Right atrium auricular region (tissue), 2 donors: ENCODE measurements at regions not wholly inside any gene's neighbourhood (a gene's known extent, or its start where the extent isn't known, plus 50 kb on each side); places are given as distances from the start of the nearest gene placed in this dataset.

Experiments
- DNase-seq: peaks from one replicate; pipeline ENCODE4 v3.0.0-alpha.2; 2019; ENCODE audit warnings: low spot score
- H3K27ac ChIP-seq, 2 donors: fragments of 200-600 bp; sonication (generic); 1 replicate in 1 of 2; 2 replicates in 1 of 2; pipeline ENCODE4 v1.5.1; 2016 to 2019
- H3K27me3 ChIP-seq, 2 donors: fragments of 200-600 bp; sonication (generic); one replicate each; pipeline versions ENCODE4 v1.5.1 to v1.6.0; 2017 to 2019
- H3K36me3 ChIP-seq: fragments of 200-600 bp; sonication (generic); one replicate; pipeline ENCODE4 v1.5.1; 2016
- H3K4me1 ChIP-seq, 2 donors: fragments of 200-600 bp; sonication (generic); one replicate each; pipeline versions ENCODE4 v1.5.1 to v1.6.0; 2017 to 2019
- H3K4me3 ChIP-seq, 2 donors: fragments of 200-600 bp; sonication (generic); 1 replicate in 1 of 2; 2 replicates in 1 of 2; pipeline ENCODE4 v1.5.1; 2017 to 2019; ENCODE audit warnings: mild to moderate bottlenecking in 1 of 2, moderate library complexity in 1 of 2
- H3K9me3 ChIP-seq, 2 donors: fragments of 200-600 bp; sonication (generic); one replicate each; pipeline ENCODE4 v1.5.1; 2019
- TF ChIP-seq, protein P1 (sequence below), 2 donors: fragments of 200-600 bp; sonication (generic); IDR thresholded peaks; one replicate each; pipeline ENCODE4 v1.5.1; 2019; ENCODE audit warnings: antibody characterized with exemption in 2 of 2

DNA sequence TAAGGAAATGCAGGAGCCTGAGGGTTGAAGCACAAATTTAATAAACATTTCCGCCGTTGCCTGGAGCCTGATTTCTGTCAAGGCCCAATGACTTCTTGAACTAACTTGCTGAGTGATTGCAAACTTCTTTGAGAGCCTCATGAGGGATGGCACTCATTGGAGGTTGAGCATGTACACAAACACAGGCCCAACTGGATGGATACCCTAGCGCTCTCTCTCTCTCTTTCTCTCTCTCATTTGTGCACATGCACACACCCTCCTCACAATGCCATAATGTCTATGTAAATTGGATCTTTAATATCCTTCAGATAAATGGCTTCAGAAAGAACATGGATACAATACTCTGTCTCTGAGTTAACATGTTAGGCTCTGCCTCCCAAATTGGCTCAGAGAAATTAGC is 597.7 kb upstream of the CADM1 start:
- no peaks in the 10 kb centered on the region for H3K27me3 ChIP-seq
- no peak overlapping the region for H3K4me3 ChIP-seq
- H3K9me3 ChIP-seq, result no peaks in the 10 kb centered on the region
- TF ChIP-seq, protein P1, sequence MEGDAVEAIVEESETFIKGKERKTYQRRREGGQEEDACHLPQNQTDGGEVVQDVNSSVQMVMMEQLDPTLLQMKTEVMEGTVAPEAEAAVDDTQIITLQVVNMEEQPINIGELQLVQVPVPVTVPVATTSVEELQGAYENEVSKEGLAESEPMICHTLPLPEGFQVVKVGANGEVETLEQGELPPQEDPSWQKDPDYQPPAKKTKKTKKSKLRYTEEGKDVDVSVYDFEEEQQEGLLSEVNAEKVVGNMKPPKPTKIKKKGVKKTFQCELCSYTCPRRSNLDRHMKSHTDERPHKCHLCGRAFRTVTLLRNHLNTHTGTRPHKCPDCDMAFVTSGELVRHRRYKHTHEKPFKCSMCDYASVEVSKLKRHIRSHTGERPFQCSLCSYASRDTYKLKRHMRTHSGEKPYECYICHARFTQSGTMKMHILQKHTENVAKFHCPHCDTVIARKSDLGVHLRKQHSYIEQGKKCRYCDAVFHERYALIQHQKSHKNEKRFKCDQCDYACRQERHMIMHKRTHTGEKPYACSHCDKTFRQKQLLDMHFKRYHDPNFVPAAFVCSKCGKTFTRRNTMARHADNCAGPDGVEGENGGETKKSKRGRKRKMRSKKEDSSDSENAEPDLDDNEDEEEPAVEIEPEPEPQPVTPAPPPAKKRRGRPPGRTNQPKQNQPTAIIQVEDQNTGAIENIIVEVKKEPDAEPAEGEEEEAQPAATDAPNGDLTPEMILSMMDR (IDR thresholded peaks at IDR 0.05), result no peak
- H3K27ac ChIP-seq, result no peak overlapping the region
- no peak for DNase-seq
- H3K36me3 ChIP-seq, result no peaks in the 10 kb centered on the region
- H3K4me1 ChIP-seq, result no peaks in the 10 kb centered on the region

DNA sequence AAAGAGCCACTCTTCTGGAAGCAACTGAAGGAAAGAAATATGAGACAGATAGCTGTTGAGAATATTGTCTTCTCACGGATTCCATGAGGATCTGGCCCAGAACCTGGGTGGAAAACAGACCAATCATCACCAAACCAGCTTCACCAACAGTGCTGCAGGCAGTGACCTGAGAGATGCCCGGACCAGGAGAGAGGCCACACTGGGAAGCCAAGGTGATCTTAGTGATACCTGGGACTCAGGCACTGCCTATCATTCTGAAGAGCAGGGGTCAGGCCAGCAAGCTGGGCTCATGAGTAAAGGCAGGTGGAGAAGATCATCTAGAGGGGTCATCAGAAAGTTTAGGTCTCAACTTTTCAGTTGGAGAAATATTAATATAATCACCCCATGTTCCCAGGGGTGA is 595.8 kb upstream of the CADM1 start:
- DNase-seq, result no peak
- H3K4me1 ChIP-seq, result no peaks in the 10 kb centered on the region
- no peaks in the 10 kb centered on the region for H3K36me3 ChIP-seq
- no peak overlapping the region for H3K27ac ChIP-seq
- H3K27me3 ChIP-seq, result no peaks in the 10 kb centered on the region
- TF ChIP-seq, protein P1 (IDR thresholded peaks at IDR 0.05), result no peak
- no peak overlapping the region for H3K4me3 ChIP-seq
- H3K9me3 ChIP-seq, result no peaks in the 10 kb centered on the region

DNA sequence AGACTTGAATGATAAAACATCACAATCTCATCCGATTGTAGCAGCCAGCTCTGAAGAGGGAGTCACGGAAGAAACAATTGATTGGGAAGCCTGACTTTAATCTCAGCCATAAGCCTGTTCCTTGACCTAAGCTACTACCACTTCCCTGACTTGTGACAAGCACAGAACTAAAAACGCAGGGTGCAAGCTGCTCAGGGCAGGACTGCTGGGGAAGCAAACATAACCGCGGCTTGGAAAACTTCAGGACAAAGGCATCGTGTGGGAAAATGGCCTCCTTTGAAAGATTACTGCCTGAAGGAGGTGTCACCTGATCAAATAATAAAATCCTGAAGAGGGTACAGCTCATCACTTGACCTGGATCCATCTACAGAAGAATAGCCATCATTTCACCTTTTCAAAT is 595.3 kb upstream of the CADM1 start:
- no peak overlapping the region for H3K4me3 ChIP-seq
- no peaks in the 10 kb centered on the region for H3K9me3 ChIP-seq
- TF ChIP-seq, protein P1 (IDR thresholded peaks at IDR 0.05), result no peak
- DNase-seq, result no peak
- H3K27ac ChIP-seq, result no peak overlapping the region
- no peaks in the 10 kb centered on the region for H3K36me3 ChIP-seq
- H3K4me1 ChIP-seq, result no peaks in the 10 kb centered on the region
- no peaks in the 10 kb centered on the region for H3K27me3 ChIP-seq

DNA sequence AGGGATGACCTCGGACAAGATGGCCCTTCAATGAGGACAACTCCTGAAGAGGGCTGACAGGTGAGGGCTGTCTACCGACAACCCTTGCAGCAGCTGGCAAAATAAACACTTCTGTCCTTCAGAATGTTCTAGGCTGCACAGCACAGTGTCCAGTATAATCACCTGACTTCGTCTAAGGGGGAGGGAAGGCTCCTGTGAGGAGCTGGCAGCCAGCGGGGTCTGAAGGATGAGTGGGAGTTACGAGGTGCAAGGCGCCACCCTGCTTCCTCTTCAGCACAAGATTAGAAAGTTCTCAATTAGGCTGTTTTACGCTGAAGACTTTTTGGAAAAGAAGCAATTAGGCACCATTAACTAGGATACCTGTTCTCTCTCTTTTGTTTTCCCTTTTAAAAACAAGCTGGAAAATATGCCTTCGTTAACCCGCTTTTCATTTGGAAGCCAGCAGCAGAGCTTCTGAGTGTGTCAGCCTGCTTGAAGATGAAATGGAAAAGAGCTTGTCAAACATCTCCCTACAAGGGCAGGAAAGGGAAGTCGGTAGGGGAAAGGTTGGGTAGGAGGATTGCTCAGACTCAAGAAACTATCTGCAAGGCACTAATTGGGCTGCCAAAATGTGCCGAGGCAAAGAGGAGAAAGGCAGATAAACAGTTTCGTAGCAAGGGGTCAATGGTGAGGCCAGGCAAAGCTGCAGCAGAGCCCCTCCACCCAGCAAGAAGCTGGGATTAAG is 592.2 kb upstream of the CADM1 start:
- Histone ChIP-seq H3K27ac (no peak overlapping the region), H3K27me3 (no peaks in the 10 kb centered on the region), H3K4me3 (no peak overlapping the region), H3K9me3 (no peaks in the 10 kb centered on the region), H3K4me1 (no peaks in the 10 kb centered on the region), H3K36me3 (no peaks in the 10 kb centered on the region)
- TF ChIP-seq, protein P1 (IDR thresholded peaks at IDR 0.05), result no peak
- no peak for DNase-seq

DNA sequence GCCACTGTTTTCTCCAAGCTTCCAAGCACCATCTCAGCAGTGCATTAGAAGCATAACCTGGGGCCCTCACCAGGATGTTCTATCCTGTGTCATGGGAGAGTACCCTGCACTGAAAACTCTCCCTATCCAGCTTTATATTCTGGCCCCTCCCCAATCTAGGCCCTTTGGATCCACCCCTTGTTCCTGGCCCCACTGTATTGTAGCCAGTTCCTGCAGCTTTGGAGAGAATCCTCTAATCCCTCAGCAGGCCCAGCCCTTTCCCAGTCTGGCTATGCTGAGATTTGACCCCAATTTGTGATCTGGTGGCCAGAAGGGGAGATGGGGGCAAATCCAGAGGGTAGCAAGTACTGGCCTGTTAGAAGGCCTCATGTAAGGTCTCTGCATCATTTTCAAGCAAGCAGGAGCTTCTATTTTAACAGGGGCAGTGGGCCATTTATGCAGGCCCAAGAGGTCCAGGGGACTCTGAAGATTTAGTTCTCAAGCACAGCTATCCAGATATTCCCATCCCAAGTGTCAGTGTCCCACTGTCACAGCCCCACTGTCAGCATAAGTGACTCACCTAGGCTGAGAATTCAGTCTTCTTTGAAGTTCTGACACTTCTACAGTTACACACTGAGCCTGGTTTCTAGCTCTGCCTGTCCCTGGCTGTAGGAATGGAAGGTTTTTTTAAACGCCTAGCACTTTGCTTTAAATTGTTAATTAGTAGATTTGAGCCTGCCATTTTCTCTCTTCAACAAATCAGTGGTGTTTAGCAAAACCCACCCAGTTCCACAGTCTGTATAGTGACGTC is 589.5 kb upstream of the CADM1 start:
- H3K36me3 ChIP-seq, result no peaks in the 10 kb centered on the region
- no peaks in the 10 kb centered on the region for H3K27me3 ChIP-seq
- DNase-seq, result no peak
- no peaks in the 10 kb centered on the region for H3K9me3 ChIP-seq
- TF ChIP-seq, protein P1 (IDR thresholded peaks at IDR 0.05), result no peak
- no peak overlapping the region for H3K4me3 ChIP-seq
- no peaks in the 10 kb centered on the region for H3K4me1 ChIP-seq
- H3K27ac ChIP-seq, result no peak overlapping the region
